GM13976 (cell line): ENCODE measurements at regions not wholly inside any gene's neighbourhood (a gene's known extent, or its start where the extent isn't known, plus 50 kb on each side); places are given as distances from the start of the nearest gene placed in this dataset.
"Not testable (repeated sequence)": the region's sequence is repeated elsewhere in the genome, so short reads cannot be mapped to it uniquely, and the experiment has no call there.

ENCODE experiments used
- DNase-seq: peaks from one replicate; pipeline ENCODE4 v3.0.0; 2012; ENCODE audit warnings: low spot score
- CTCF ChIP-seq: IDR thresholded peaks from 2 replicates; pipeline ENCODE4 v1.5.1; 2012; ENCODE audit warnings: borderline replicate concordance, mild to moderate bottlenecking; ENCODE audit not compliant: insufficient read depth; ENCODE audit errors: extremely low read depth, missing control alignments, control extremely low read depth
- in situ Hi-C: fragments of 300-500 bp; cut with MboI; formaldehyde crosslinking; loops from one replicate; pipeline ENCODE4 v1.12.0; 2022; ENCODE audit warnings: low sequenced_read_pairs, mixed read lengths, inconsistent platforms; ENCODE audit not compliant: unreplicated experiment

DNA sequence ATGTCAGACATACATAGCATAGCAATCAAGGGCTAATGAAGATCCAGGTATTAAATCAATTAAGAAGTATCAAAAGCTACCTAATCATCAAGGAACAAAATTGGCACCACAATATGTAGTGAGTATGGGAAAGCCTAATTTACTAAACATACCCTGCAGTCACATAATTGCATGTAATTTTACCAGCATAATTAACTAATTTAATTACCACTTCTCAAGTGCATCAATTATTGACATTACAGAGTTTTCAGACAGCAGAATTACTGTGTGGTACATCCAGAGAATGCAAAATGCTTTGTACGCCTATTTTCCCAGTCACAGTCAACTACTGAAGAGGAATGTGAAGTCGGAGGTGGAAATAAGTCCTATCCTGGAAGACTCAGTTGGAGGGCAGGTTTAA lies 279.0 kb upstream of the ID4 start:
- no peak for TF ChIP-seq CTCF
- in situ Hi-C loops = no loop called here
- DNase-seq = no peak

- no peak for TF ChIP-seq CTCF
- no peak for DNase-seq
- in situ Hi-C loops = no loop called here
Observed at GRCh38 chr6:19558934-19559333, 278.2 kb upstream of the ID4 start.

- no peak for TF ChIP-seq CTCF
- no peak for DNase-seq
- in situ Hi-C loops = no loop called here
Observed at GRCh38 chr6:19562468-19562867, 274.7 kb upstream of the ID4 start.

DNA sequence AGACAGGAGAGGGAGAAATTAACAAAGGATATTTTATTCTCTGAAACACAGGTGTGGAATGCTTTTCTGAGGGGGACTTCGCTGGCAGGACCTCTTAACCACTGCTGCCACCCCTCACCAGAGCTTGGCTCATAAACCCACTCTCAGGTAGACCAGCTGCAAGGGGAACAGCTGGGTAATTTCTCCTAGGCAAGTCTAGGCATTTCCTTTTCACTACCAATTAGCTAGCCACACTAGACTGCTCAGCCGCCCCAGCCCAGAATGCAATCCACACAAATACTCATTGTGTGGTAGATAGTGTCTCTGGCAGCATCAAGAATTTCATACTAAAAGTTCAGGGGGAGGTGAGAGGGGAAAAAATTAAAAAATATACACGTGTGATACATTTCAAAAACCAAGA lies 267.6 kb upstream of the ID4 start:
- DNase-seq = no peak

DNA sequence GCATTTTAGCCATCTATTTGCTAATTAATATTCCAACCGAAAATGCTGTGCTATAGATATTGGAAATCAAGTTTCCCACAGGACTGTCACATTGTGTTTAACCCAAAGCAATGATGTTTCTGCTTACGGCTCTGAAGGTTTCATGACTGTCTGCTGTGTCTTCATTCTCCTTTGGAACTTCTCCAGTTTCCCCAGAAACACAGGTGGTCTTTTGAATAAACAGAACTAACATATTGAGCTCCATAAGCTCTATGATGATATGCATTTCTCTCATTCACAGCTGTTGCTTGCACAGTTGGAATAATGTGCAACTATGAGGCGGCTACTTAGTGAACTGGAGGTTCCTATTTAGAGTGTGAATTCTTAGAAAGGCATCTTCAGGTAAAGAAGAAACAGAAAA lies 266.0 kb upstream of the ID4 start:
- no peak for DNase-seq
- in situ Hi-C loops = no loop called here
- no peak for TF ChIP-seq CTCF

More for the DNA sequence above, 267.6 kb upstream of the ID4 start:
- in situ Hi-C loops = no loop called here
- no peak for TF ChIP-seq CTCF

DNA sequence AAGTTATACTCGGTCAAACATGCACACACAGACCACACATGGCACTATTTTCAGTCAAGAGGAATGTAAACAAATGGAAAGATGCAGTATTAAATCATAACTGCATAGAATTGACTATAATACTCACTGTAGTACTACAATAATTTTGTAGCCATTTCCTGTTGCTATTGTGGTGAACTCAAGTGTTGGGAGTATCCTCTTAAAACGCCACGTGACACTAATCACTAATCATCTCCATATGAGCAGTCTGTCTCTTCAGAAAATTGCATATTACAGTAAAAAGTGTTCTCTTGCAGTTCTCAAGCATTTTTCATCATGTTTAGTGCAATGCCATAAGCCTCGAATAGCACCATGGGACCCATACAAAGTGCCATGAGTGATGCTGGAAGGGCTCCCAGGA lies 258.7 kb upstream of the ID4 start:
- in situ Hi-C loops = no loop called here
- no peak for DNase-seq
- no peak for TF ChIP-seq CTCF

- DNase-seq, in situ Hi-C loops: not testable (repeated sequence)
Observed at GRCh38 chr6:19584207-19584606, 253.0 kb upstream of the ID4 start.
